ENCODE measurements at regions not wholly inside any gene's neighbourhood (a gene's known extent, or its start where the extent isn't known, plus 50 kb on each side); places are given as distances from the start of the nearest gene placed in this dataset.

GRCh38 chr5:115377468-115378217, 81.2 kb upstream of the CCDC112 start:
- no peak overlapping the region for H2AFZ ChIP-seq (ENCODE audit: low read length)
- no peaks in the 10 kb centered on the region for H3K79me2 ChIP-seq (ENCODE audit: insufficient read depth, low read length)
- TF ChIP-seq ZNF720 (CRISPR knock-in tag; IDR thresholded peaks at IDR 0.05) (no peak), EHMT2 (IDR thresholded peaks at IDR 0.05; ENCODE audit: borderline replicate concordance, low read depth, low read length) (no peak), ZNF644 (CRISPR knock-in tag; IDR thresholded peaks at IDR 0.05; ENCODE audit: low read depth) (no peak), MNT (IDR thresholded peaks at IDR 0.05) (no peak), UBTF (CRISPR knock-in tag; IDR thresholded peaks at IDR 0.05) (no peak), ZBTB33 (CRISPR knock-in tag; IDR thresholded peaks at IDR 0.05) (no peak), STAG1 (CRISPR knock-in tag; IDR thresholded peaks at IDR 0.05) (peak; percentile 20; the same call in 1 of the 2 replicates)
- intact Hi-C loops (cut with micrococcal nuclease; ENCODE audit: unreplicated experiment): no loop called here
- DNase-seq (ENCODE audit: low spot score): no peak
- peaks cover 6% of the 10 kb centered on the region for H3K4me1 ChIP-seq (ENCODE audit: insufficient read depth, low read length)
- ChIA-PET CTCF (ENCODE audit: low intra/inter-chr PET ratio, low total read pairs) (no interaction called here), POLR2A (no interaction called here)
- FAIRE-seq: no peak
- BruUV-seq (replicated peaks): no TSS peak
- WGBS (ENCODE audit: low lambda C conversion rate): 5% methylated on average over 4 of the region's 4 CpGs
- H3K4me2 ChIP-seq (ENCODE audit: low read depth, low read length): no peak overlapping the region
- in situ Hi-C loops (cut with HindIII; ENCODE audit: extremely low pct_ligation_motif_present, low pct_unique_long_range_greater_than_20kb): no loop called here
- H3K4me3 ChIP-seq (replicated peaks in 1 of 3; ENCODE audit: insufficient read depth in 1 of 3, low read depth in 2 of 3, low read length in 3 of 3): no peak overlapping the region
- no peak overlapping the region for H3K9ac ChIP-seq (ENCODE audit: insufficient read depth, low read depth, low read length)
- peaks cover 0 to 2% of the 10 kb centered on the region in 2 experiments; a peak in 1 of 5 replicates for H3K27me3 ChIP-seq (ENCODE audit: control insufficient read depth in 1 of 2, insufficient read depth in 2 of 2, low read length in 2 of 2)
- no peaks in the 10 kb centered on the region for H3K36me3 ChIP-seq (replicated peaks in 1 of 2; ENCODE audit: control insufficient read depth in 1 of 2, insufficient read depth in 2 of 2, low read length in 2 of 2)
- H3K9me3 ChIP-seq (ENCODE audit: low read length): no peaks in the 10 kb centered on the region
- no peaks in the 10 kb centered on the region for H4K20me1 ChIP-seq (ENCODE audit: insufficient read depth, low read length)
- no peak overlapping the region for H3K27ac ChIP-seq (ENCODE audit: extremely low read length, insufficient read depth, low read length)
- ATAC-seq: no peak
